Esophagus muscularis mucosa (tissue), 4 donors: ENCODE measurements at regions not wholly inside any gene's neighbourhood (a gene's known extent, or its start where the extent isn't known, plus 50 kb on each side); places are given as distances from the start of the nearest gene placed in this dataset.

Source experiments
- DNase-seq: peaks from one replicate; pipeline ENCODE4 v3.0.0-alpha.2; 2017; ENCODE audit errors: extremely low spot score
- H3K27ac ChIP-seq, 4 donors: fragments of 200-600 bp; sonication (generic); replicated peaks in 1 of 4; 1 replicate in 3 of 4; 2 replicates in 1 of 4; pipeline ENCODE4 v1.5.1; 2016 to 2019; ENCODE audit warnings: mild to moderate bottlenecking in 1 of 4
- H3K27me3 ChIP-seq, 4 donors: fragments of 200-600 bp; sonication (generic); one replicate each; pipeline versions ENCODE4 v1.5.1 to v1.6.0; 2016 to 2019
- H3K36me3 ChIP-seq, 4 donors: fragments of 200-600 bp; sonication (generic); one replicate each; pipeline ENCODE4 v1.5.1; 2016 to 2019
- H3K4me1 ChIP-seq, 4 donors: fragments of 200-600 bp; sonication (generic); one replicate each; pipeline ENCODE4 v1.5.1; 2016 to 2019
- H3K4me3 ChIP-seq, 4 donors: fragments of 200-600 bp; sonication (generic); 1 replicate in 2 of 4; 2 replicates in 2 of 4; pipeline ENCODE4 v1.5.1; 2016 to 2019; ENCODE audit warnings: mild to moderate bottlenecking in 4 of 4, moderate library complexity in 1 of 4
- H3K9me3 ChIP-seq, 4 donors: fragments of 200-600 bp; sonication (generic); 1 replicate in 3 of 4; 2 replicates in 1 of 4; pipeline ENCODE4 v1.5.1; 2016 to 2019
- CTCF ChIP-seq, 3 experiments: fragments of 200-600 bp in 2 of 3; fragments of 450-650 bp in 1 of 3; sonication (generic) in 2 of 3; IDR thresholded peaks; one replicate each; pipeline ENCODE4 v1.5.1; 2017 to 2019; ENCODE audit warnings: antibody characterized with exemption in 3 of 3, mild to moderate bottlenecking in 2 of 3, moderate library complexity in 1 of 3
- EP300 ChIP-seq: sonication (generic); formaldehyde crosslinking; IDR thresholded peaks from one replicate; pipeline ENCODE4 v1.6.1; 2017; ENCODE audit warnings: antibody characterized with exemption
- POLR2A ChIP-seq: fragments of 450-650 bp; IDR thresholded peaks from one replicate; pipeline ENCODE4 v1.6.1; 2017; ENCODE audit warnings: antibody characterized with exemption, moderate library complexity, mild to moderate bottlenecking, low read depth
- POLR2AphosphoS5 ChIP-seq, 2 donors: sonication (generic); formaldehyde crosslinking; IDR thresholded peaks; one replicate each; pipeline ENCODE4 v1.6.1; 2017; ENCODE audit warnings: antibody characterized with exemption in 2 of 2
- WGBS: methylation state at CpG from one replicate; pipeline ENCODE4 v1.1.5; 2018; 5-methylcytosine and 5-hydroxymethylcytosine counted together
- intact Hi-C: fragments of 100-400 bp; cut with DNase I; formaldehyde crosslinking; loops from one replicate; pipeline ENCODE4 v1.15.1; 2023

- no peak for DNase-seq
- WGBS: 80% methylated on average over 7 of the region's 7 CpGs
- Histone ChIP-seq H3K4me3 (no peak overlapping the region), H3K4me1 (no peaks in the 10 kb centered on the region), H3K27me3 (peaks cover 0 to 22% (median 0%) of the 10 kb centered on the region in 4 donors), H3K27ac (no peak overlapping the region), H3K36me3 (no peaks in the 10 kb centered on the region), H3K9me3 (no peaks in the 10 kb centered on the region)
- TF ChIP-seq CTCF (IDR thresholded peaks at IDR 0.05) (no peak), POLR2AphosphoS5 (IDR thresholded peaks at IDR 0.05) (no peak), EP300 (no peak), POLR2A (no peak)
- intact Hi-C loops: no loop called here
These were observed 86.7 kb upstream of the CLDN14 start for GRCh38 chr21:36566644-36567043.

- H3K9me3 ChIP-seq: no peaks in the 10 kb centered on the region
- H3K27me3 ChIP-seq: peaks cover 0 to 17% (median 0%) of the 10 kb centered on the region in 4 donors
- no peaks in the 10 kb centered on the region for H3K36me3 ChIP-seq
- TF ChIP-seq EP300 (no peak), POLR2A (no peak), CTCF (IDR thresholded peaks at IDR 0.05) (no peak), POLR2AphosphoS5 (IDR thresholded peaks at IDR 0.05) (no peak)
- intact Hi-C loops: no loop called here
- H3K4me1 ChIP-seq: no peaks in the 10 kb centered on the region
- WGBS: 55% methylated on average over 5 of the region's 5 CpGs
- no peak for DNase-seq
- H3K27ac ChIP-seq: no peak overlapping the region
- no peak overlapping the region for H3K4me3 ChIP-seq
These were observed 87.4 kb upstream of the CLDN14 start for GRCh38 chr21:36567216-36567885.

- Histone ChIP-seq H3K36me3 (no peaks in the 10 kb centered on the region), H3K27ac (no peak overlapping the region), H3K4me1 (no peaks in the 10 kb centered on the region), H3K4me3 (no peak overlapping the region), H3K9me3 (peaks cover 0 to 5% (median 0%) of the 10 kb centered on the region in 4 donors), H3K27me3 (peaks cover 0 to 16% (median 0%) of the 10 kb centered on the region in 4 donors)
- DNase-seq: no peak
- intact Hi-C loops: no loop called here
- no peak for TF ChIP-seq POLR2A
- TF ChIP-seq POLR2AphosphoS5 (IDR thresholded peaks at IDR 0.05): no peak
- no peak for TF ChIP-seq CTCF (IDR thresholded peaks at IDR 0.05)
- TF ChIP-seq EP300: no peak
- WGBS: 92% methylated on average over 6 of the region's 6 CpGs
These were observed 89.6 kb upstream of the CLDN14 start for GRCh38 chr21:36569511-36569910.

GRCh38 chr21:36571556-36571955, 91.6 kb upstream of the CLDN14 start:
- TF ChIP-seq POLR2A: no peak
- no peak for TF ChIP-seq EP300
- TF ChIP-seq POLR2AphosphoS5 (IDR thresholded peaks at IDR 0.05): no peak
- no peak for TF ChIP-seq CTCF (IDR thresholded peaks at IDR 0.05)
- no peaks in the 10 kb centered on the region for H3K36me3 ChIP-seq
- 41% methylated on average over 10 of the region's 10 CpGs for WGBS
- H3K27me3 ChIP-seq: peaks cover 0 to 4% (median 0%) of the 10 kb centered on the region in 4 donors
- peaks cover 0 to 5% (median 0%) of the 10 kb centered on the region in 4 donors for H3K9me3 ChIP-seq
- H3K4me1 ChIP-seq: no peaks in the 10 kb centered on the region
- no peak for DNase-seq
- H3K4me3 ChIP-seq: no peak overlapping the region
- intact Hi-C loops: no loop called here
- H3K27ac ChIP-seq: no peak overlapping the region

- peaks cover 0 to 7% (median 0%) of the 10 kb centered on the region in 4 donors for H3K27me3 ChIP-seq
- no peak for TF ChIP-seq POLR2A
- TF ChIP-seq CTCF (IDR thresholded peaks at IDR 0.05): no peak
- intact Hi-C loops: no loop called here
- H3K4me1 ChIP-seq: no peaks in the 10 kb centered on the region
- peaks cover 0 to 5% (median 0%) of the 10 kb centered on the region in 4 donors for H3K9me3 ChIP-seq
- H3K27ac ChIP-seq: no peak overlapping the region
- DNase-seq: no peak
- H3K36me3 ChIP-seq: no peaks in the 10 kb centered on the region
- 78% methylated on average over 3 of the region's 7 CpGs for WGBS
- no peak overlapping the region for H3K4me3 ChIP-seq
These were observed 92.1 kb upstream of the CLDN14 start for GRCh38 chr21:36572039-36572438.
